ENCODE measurements at regions not wholly inside any gene's neighbourhood (a gene's known extent, or its start where the extent isn't known, plus 50 kb on each side); places are given as distances from the start of the nearest gene placed in this dataset.
A peak's percentile ranks its signal among the peaks of the same experiment; 100 is the strongest.

- DNase-seq (no peak), ATAC-seq (no peak)
These were observed 83.6 kb upstream of the NRIP1 start for GRCh38 chr21:15148437-15148836.

GRCh38 chr21:15149600-15150224 is 84.9 kb upstream of the NRIP1 start:
- intact Hi-C loops (cut with DNase I): no loop called here
- no peak for ATAC-seq

More at GRCh38 chr21:15148437-15148836, 83.6 kb upstream of the NRIP1 start:
- intact Hi-C loops (cut with DNase I): no loop called here

GRCh38 chr21:15151385-15152103 is 86.7 kb upstream of the NRIP1 start:
- DNase-seq (no peak), ATAC-seq (no peak)
- intact Hi-C loops (cut with DNase I): no loop called here

More at GRCh38 chr21:15149600-15150224, 84.9 kb upstream of the NRIP1 start:
- no peak for DNase-seq

- intact Hi-C loops (cut with DNase I): no loop called here
- no peak for ATAC-seq
These were observed 87.8 kb upstream of the NRIP1 start for GRCh38 chr21:15152591-15152990.

GRCh38 chr21:15159382-15160020 is 94.7 kb upstream of the NRIP1 start:
- no peak for DNase-seq
- peak in 1 of 2 donors; percentile 57 for ATAC-seq
- intact Hi-C loops (cut with DNase I): no loop called here

More at GRCh38 chr21:15152591-15152990, 87.8 kb upstream of the NRIP1 start:
- no peak for DNase-seq

- ATAC-seq (no peak), DNase-seq (no peak)
- intact Hi-C loops (cut with DNase I): no loop called here
These were observed 95.3 kb upstream of the NRIP1 start for GRCh38 chr21:15160136-15160535.

GRCh38 chr21:15162921-15163320 is 98.1 kb upstream of the NRIP1 start:
- ATAC-seq: no peak
- intact Hi-C loops (cut with DNase I): no loop called here
- DNase-seq: no peak

- ATAC-seq (no peak), DNase-seq (no peak)
- intact Hi-C loops (cut with DNase I): no loop called here
These were observed 99.5 kb upstream of the NRIP1 start for GRCh38 chr21:15164273-15164672.

GRCh38 chr21:15164678-15165303 is 100.0 kb upstream of the NRIP1 start:
- intact Hi-C loops (cut with DNase I): no loop called here
- DNase-seq (no peak), ATAC-seq (peak in 1 of 2 donors; percentile 52)

- no peak for ATAC-seq
- intact Hi-C loops (cut with DNase I): no loop called here
- no peak for DNase-seq
These were observed 105.8 kb upstream of the NRIP1 start for GRCh38 chr21:15170614-15171013.

- ATAC-seq: no peak
- no peak for DNase-seq
These were observed 106.7 kb upstream of the NRIP1 start for GRCh38 chr21:15171546-15171945.

GRCh38 chr21:15172963-15173362 is 108.2 kb upstream of the NRIP1 start:
- ATAC-seq (no peak), DNase-seq (no peak)
- intact Hi-C loops (cut with DNase I): no loop called here

More at GRCh38 chr21:15171546-15171945, 106.7 kb upstream of the NRIP1 start:
- intact Hi-C loops (cut with DNase I): no loop called here

- DNase-seq (no peak), ATAC-seq (no peak)
- intact Hi-C loops (cut with DNase I): no loop called here
These were observed 110.1 kb upstream of the NRIP1 start for GRCh38 chr21:15174923-15175322.

GRCh38 chr21:15182731-15183130 is 117.9 kb upstream of the NRIP1 start:
- intact Hi-C loops (cut with DNase I): no loop called here
- no peak for ATAC-seq
- DNase-seq: no peak

GRCh38 chr21:15183813-15184257 is 119.0 kb upstream of the NRIP1 start:
- intact Hi-C loops (cut with DNase I): no loop called here
- DNase-seq (no peak), ATAC-seq (no peak)

GRCh38 chr21:15190412-15190811 is 125.6 kb upstream of the NRIP1 start:
- DNase-seq (no peak), ATAC-seq (no peak)
- intact Hi-C loops (cut with DNase I): no loop called here

GRCh38 chr21:15190837-15191236 is 126.0 kb upstream of the NRIP1 start:
- ATAC-seq: no peak
- no peak for DNase-seq
- intact Hi-C loops (cut with DNase I): no loop called here

- intact Hi-C loops (cut with DNase I): no loop called here
- DNase-seq: no peak
- ATAC-seq: no peak
These were observed 126.5 kb upstream of the NRIP1 start for GRCh38 chr21:15191342-15191741.

- ATAC-seq (peak in 1 of 2 donors; percentile 31), DNase-seq (no peak)
- intact Hi-C loops (cut with DNase I): no loop called here
These were observed 127.4 kb upstream of the NRIP1 start for GRCh38 chr21:15192243-15192642.

- intact Hi-C loops (cut with DNase I): no loop called here
- DNase-seq: no peak
- no peak for ATAC-seq
These were observed 129.1 kb upstream of the NRIP1 start for GRCh38 chr21:15193937-15194336.
